Ovary (tissue), 7 donors: ENCODE measurements at regions not wholly inside any gene's neighbourhood (a gene's known extent, or its start where the extent isn't known, plus 50 kb on each side); places are given as distances from the start of the nearest gene placed in this dataset.

Experiments
- DNase-seq, 5 donors: peaks; one replicate each; pipeline ENCODE4 v3.0.0-alpha.2; 2019 to 2020
- H3K27ac ChIP-seq, 2 donors: fragments of 200-600 bp; one replicate each; pipeline versions ENCODE4 v1.5.1 to v1.8.0; 2019 to 2022
- H3K27me3 ChIP-seq: fragments of 200-600 bp; one replicate; pipeline ENCODE4 v1.8.0; 2022
- H3K36me3 ChIP-seq: fragments of 200-600 bp; sonication (generic); one replicate; pipeline ENCODE4 v1.5.1; 2019
- H3K4me1 ChIP-seq: one replicate; pipeline ENCODE4 v1.8.1; 2013; ENCODE audit warnings: mild to moderate bottlenecking, moderate library complexity; ENCODE audit not compliant: insufficient read depth
- H3K4me3 ChIP-seq: fragments of 200-600 bp; sonication (generic); one replicate; pipeline ENCODE4 v1.5.1; 2017
- H3K9me3 ChIP-seq, 2 donors: fragments of 200-600 bp in 1 of 2; sonication (generic) in 1 of 2; one replicate each; pipeline versions ENCODE4 v1.5.1 to v1.8.1; 2013 to 2019; ENCODE audit warnings: mild to moderate bottlenecking in 1 of 2, moderate library complexity in 1 of 2
- EP300 ChIP-seq: sonication (generic); formaldehyde crosslinking; IDR thresholded peaks from one replicate; pipeline ENCODE4 v1.6.1; 2017; ENCODE audit warnings: antibody characterized with exemption
- POLR2A ChIP-seq: fragments of 450-650 bp; IDR thresholded peaks from one replicate; pipeline ENCODE4 v1.6.1; 2017; ENCODE audit warnings: antibody characterized with exemption, mild to moderate bottlenecking, moderate library complexity
- WGBS, 3 donors: extraction: QIAGEN DNeasy Blood & Tissue Kit in 1 of 3; methylation state at CpG; one replicate each; pipeline versions ENCODE4 v1.1.5 to v1.1.7; 2013 to 2017; 5-methylcytosine and 5-hydroxymethylcytosine counted together
- intact Hi-C, 4 donors: fragments of 100-400 bp; cut with DNase I; formaldehyde crosslinking; loops; one replicate each; pipeline versions ENCODE4 v1.11.0 to v1.15.1; 2022 to 2023
- TF ChIP-seq, protein P1 (sequence below), 3 donors: fragments of 450-650 bp in 2 of 3; fragments of 200-600 bp in 1 of 3; IDR thresholded peaks; one replicate each; pipeline versions ENCODE4 v1.5.1 to v1.8.0; 2016 to 2022; ENCODE audit warnings: antibody characterized with exemption in 3 of 3, mild to moderate bottlenecking in 1 of 3
- donor health status: DM: no; HTN: no; CAD: no; lungs with moderate emphysema.
- donor health status: DM: no; HTN: no; CAD: no.
- donor health status: Bipolar disorder and iron deficiency.
- donor health status: DM: no; HTN: no; CAD: no.
- donor health status: DM: yes; HTN: yes; CAD: no.

DNA sequence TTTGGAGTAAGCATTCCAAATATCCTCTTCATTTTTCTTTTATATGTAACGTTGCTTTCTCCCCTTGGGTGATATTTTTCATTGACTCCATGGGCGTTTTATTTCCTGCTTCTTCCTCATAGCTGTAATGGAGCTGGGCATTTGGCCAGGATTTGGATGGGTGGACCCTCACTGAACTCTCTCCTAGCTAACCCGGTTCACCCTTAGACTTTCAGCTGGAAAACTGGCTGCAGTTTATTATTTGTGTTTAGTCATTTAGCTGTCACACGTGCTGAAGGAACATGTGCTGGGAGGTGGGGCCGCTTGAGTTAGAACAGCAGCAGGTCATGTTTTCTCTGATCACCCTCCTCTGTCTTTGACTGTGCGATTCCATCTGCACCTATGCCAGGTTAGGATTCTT is 407.6 kb downstream of the ZIC1 start:
- TF ChIP-seq EP300 (no peak), POLR2A (no peak)
- TF ChIP-seq, protein P1, sequence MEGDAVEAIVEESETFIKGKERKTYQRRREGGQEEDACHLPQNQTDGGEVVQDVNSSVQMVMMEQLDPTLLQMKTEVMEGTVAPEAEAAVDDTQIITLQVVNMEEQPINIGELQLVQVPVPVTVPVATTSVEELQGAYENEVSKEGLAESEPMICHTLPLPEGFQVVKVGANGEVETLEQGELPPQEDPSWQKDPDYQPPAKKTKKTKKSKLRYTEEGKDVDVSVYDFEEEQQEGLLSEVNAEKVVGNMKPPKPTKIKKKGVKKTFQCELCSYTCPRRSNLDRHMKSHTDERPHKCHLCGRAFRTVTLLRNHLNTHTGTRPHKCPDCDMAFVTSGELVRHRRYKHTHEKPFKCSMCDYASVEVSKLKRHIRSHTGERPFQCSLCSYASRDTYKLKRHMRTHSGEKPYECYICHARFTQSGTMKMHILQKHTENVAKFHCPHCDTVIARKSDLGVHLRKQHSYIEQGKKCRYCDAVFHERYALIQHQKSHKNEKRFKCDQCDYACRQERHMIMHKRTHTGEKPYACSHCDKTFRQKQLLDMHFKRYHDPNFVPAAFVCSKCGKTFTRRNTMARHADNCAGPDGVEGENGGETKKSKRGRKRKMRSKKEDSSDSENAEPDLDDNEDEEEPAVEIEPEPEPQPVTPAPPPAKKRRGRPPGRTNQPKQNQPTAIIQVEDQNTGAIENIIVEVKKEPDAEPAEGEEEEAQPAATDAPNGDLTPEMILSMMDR (IDR thresholded peaks at IDR 0.05) = no peak
- H3K4me1 ChIP-seq = no peaks in the 10 kb centered on the region
- WGBS, 3 donors = 14 to 24% (median 16%) methylated on average over 6 of the region's 6 CpGs
- H3K36me3 ChIP-seq = no peaks in the 10 kb centered on the region
- no peaks in the 10 kb centered on the region for H3K27me3 ChIP-seq
- no peaks in the 10 kb centered on the region for H3K9me3 ChIP-seq
- no peak overlapping the region for H3K4me3 ChIP-seq
- DNase-seq = peak in 1 of 5 donors; percentile 26
- intact Hi-C loops = no loop called here
- no peak overlapping the region for H3K27ac ChIP-seq

DNA sequence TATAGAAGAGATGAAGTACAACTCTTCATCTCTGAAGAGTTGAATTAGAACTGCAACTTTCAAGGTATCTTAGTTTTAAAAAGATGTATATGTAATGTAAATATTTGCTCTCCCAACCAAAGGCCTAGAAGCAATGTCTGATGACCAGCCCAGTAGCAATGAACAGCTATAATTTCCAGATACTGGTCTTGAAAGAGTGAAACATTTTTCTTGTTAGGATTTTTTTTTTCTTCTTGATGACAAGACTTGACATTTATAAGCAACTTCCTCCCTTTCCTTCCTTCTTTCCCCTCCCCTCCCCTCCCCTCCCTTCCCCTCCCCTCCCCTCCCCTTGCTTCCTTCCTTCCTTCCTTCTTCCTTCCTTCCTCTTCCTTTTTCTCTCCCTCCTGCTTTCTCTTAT is 423.4 kb downstream of the ZIC1 start:
- no peaks in the 10 kb centered on the region for H3K27me3 ChIP-seq
- DNase-seq = no peak
- H3K27ac ChIP-seq = no peak overlapping the region
- no peaks in the 10 kb centered on the region for H3K36me3 ChIP-seq
- no peaks in the 10 kb centered on the region for H3K4me1 ChIP-seq
- H3K9me3 ChIP-seq = no peaks in the 10 kb centered on the region
- intact Hi-C loops = no loop called here
- TF ChIP-seq, protein P1 (IDR thresholded peaks at IDR 0.05) = no peak
- TF ChIP-seq POLR2A (no peak), EP300 (no peak)
- H3K4me3 ChIP-seq = no peak overlapping the region

DNA sequence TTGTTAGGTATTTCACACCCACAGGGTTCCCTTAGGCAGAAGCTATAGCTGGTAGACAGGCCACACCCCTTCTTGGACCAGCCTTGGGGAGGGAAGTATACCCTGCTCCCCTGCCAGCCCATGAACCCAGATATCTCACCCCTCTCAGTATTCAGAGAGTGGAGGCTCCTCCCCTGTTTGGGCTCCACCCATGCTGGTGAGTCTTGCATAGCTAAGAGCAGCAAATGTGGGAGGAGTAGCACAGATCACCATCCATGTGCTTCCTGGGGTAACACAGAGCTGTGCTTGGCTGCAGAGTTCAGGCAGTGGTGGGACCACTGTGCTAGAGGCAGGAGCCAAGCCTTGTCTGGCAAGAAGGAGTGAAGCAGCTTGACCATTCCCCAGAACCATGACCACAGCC is 427.2 kb downstream of the ZIC1 start:
- Histone ChIP-seq H3K36me3 (no peaks in the 10 kb centered on the region), H3K27ac (no peak overlapping the region), H3K9me3 (no peaks in the 10 kb centered on the region), H3K27me3 (no peaks in the 10 kb centered on the region), H3K4me3 (no peak overlapping the region), H3K4me1 (no peaks in the 10 kb centered on the region)
- intact Hi-C loops = no loop called here
- DNase-seq = no peak
- TF ChIP-seq POLR2A (no peak), EP300 (no peak)
- TF ChIP-seq, protein P1 (IDR thresholded peaks at IDR 0.05) = no peak

DNA sequence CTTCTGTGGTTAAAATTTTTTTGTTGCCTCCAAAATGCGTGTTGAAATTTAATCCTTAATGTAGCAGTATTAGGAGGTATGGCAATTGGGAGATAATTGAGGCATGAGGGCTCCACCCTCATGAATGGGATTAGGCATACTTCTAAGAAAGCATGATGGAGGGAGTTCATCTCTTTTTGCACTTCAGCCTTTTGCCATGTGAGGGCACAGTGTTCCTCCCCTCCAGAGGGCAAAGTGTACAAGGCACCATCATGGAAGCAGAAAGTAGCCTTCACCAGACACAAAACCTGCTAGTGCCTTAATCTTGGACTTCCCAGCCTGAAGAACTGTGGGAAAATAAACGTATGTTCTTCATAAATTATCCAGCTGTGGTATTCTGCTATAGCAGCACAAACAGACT is 429.5 kb downstream of the ZIC1 start:
- TF ChIP-seq, protein P1 (IDR thresholded peaks at IDR 0.05) = no peak
- TF ChIP-seq POLR2A (no peak), EP300 (no peak)
- H3K4me1 ChIP-seq = no peaks in the 10 kb centered on the region
- H3K27ac ChIP-seq = no peak overlapping the region
- H3K27me3 ChIP-seq = no peaks in the 10 kb centered on the region
- H3K9me3 ChIP-seq = no peaks in the 10 kb centered on the region
- H3K36me3 ChIP-seq = no peaks in the 10 kb centered on the region
- 72 to 82% (median 78%) methylated on average over 2 of the region's 2 CpGs for WGBS, 3 donors
- no peak for DNase-seq
- intact Hi-C loops = no loop called here
- no peak overlapping the region for H3K4me3 ChIP-seq

DNA sequence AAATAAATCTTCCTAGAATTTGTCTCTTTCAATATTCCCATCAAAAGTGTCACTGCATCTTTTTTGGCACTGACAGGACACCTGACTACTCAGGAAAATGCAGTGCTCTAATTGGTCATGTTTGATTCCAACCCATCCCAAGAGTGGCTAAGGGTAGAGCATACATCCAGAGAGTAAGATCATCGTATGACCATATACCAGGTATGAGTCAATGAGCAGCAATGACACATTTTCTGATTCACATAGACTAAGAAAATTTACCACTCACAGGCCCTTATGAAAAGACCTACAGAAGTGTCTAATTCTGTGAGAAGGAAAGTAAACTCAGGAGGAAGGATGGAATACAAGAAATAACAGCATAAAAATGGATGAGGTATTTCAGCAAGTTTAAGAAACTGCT is 434.2 kb downstream of the ZIC1 start:
- Histone ChIP-seq H3K36me3 (no peaks in the 10 kb centered on the region), H3K4me1 (no peaks in the 10 kb centered on the region), H3K9me3 (no peaks in the 10 kb centered on the region), H3K27me3 (no peaks in the 10 kb centered on the region), H3K4me3 (no peak overlapping the region), H3K27ac (no peak overlapping the region)
- intact Hi-C loops = no loop called here
- TF ChIP-seq POLR2A = no peak
- DNase-seq = no peak
- WGBS, 3 donors = 89 to 92% (median 89%) methylated on average over 1 of the region's 1 CpG
